ENCODE measurements at regions not wholly inside any gene's neighbourhood (a gene's known extent, or its start where the extent isn't known, plus 50 kb on each side); places are given as distances from the start of the nearest gene placed in this dataset.
"Not testable (repeated sequence)": the region's sequence is repeated elsewhere in the genome, so short reads cannot be mapped to it uniquely, and the experiment has no call there.

DNA sequence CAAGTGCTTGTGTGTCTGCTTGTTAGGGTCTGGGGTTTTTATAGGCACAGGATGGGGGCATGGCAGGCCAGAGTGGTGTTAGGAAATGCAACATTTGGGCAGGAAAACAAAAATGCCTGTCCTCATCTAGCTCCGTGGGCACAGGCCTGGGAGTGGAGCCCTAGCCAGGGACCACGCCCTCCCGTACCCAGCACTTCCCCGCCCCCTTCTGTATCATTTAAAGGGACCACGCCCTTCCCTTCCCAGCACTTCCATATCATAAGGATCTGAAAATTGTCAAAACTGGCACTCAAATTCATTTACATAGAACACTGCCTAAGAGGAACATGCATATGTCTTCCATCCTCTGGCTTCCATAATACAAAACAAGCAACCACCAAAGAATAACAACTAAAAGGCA, 185.8 kb downstream of the B3GLCT start:
- Histone ChIP-seq H3K9me3 (no peaks in the 10 kb centered on the region), H3K36me3 (no peaks in the 10 kb centered on the region), H3K27ac (no peak overlapping the region), H3K4me1 (no peaks in the 10 kb centered on the region), H3K4me3 (no peak overlapping the region), H3K27me3 (no peaks in the 10 kb centered on the region)
- no peak for TF ChIP-seq POLR2A (IDR thresholded peaks at IDR 0.05)
- TF ChIP-seq, protein P1, sequence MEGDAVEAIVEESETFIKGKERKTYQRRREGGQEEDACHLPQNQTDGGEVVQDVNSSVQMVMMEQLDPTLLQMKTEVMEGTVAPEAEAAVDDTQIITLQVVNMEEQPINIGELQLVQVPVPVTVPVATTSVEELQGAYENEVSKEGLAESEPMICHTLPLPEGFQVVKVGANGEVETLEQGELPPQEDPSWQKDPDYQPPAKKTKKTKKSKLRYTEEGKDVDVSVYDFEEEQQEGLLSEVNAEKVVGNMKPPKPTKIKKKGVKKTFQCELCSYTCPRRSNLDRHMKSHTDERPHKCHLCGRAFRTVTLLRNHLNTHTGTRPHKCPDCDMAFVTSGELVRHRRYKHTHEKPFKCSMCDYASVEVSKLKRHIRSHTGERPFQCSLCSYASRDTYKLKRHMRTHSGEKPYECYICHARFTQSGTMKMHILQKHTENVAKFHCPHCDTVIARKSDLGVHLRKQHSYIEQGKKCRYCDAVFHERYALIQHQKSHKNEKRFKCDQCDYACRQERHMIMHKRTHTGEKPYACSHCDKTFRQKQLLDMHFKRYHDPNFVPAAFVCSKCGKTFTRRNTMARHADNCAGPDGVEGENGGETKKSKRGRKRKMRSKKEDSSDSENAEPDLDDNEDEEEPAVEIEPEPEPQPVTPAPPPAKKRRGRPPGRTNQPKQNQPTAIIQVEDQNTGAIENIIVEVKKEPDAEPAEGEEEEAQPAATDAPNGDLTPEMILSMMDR (IDR thresholded peaks at IDR 0.05), result no peak
- no peak for TF ChIP-seq POLR2AphosphoS5 (IDR thresholded peaks at IDR 0.05; ENCODE audit: insufficient read depth in 1 of 2, low read depth in 1 of 2)
- no peak for DNase-seq (ENCODE audit: extremely low spot score in 2 of 2)
- intact Hi-C loops (cut with DNase I), result no loop called here

DNA sequence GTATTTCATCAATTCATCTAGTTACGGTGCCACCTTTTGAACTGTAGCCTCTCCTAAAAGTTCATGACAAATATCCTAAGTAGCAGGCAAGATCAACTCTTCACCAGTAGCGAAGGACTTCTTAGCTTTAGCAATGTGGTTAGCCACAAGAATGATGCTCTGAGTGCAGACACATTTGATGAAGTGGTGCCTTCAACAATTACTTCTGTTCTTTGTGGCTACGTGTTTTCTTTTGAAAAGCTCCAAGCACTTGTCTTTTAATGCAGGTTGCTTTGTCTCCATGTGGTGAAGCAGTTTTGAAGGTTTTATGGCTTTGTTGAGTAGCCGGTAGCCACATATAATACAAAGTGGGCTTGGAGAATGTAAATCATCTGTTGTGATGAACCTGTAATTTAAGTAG, 194.7 kb downstream of the B3GLCT start:
- Histone ChIP-seq H3K27me3 (no peaks in the 10 kb centered on the region), H3K9me3 (no peaks in the 10 kb centered on the region), H3K36me3 (no peaks in the 10 kb centered on the region), H3K4me3 (no peak overlapping the region), H3K4me1 (no peaks in the 10 kb centered on the region), H3K27ac (no peak overlapping the region)
- DNase-seq (ENCODE audit: extremely low spot score in 2 of 2), result no peak
- intact Hi-C loops (cut with DNase I), result no loop called here
- TF ChIP-seq, protein P1 (IDR thresholded peaks at IDR 0.05), result no peak
- TF ChIP-seq POLR2A (IDR thresholded peaks at IDR 0.05) (no peak), POLR2AphosphoS5 (IDR thresholded peaks at IDR 0.05; ENCODE audit: insufficient read depth in 1 of 2, low read depth in 1 of 2) (no peak)

GRCh38 chr13:31395090-31395489, 195.3 kb downstream of the B3GLCT start:
- TF ChIP-seq POLR2AphosphoS5 (IDR thresholded peaks at IDR 0.05; ENCODE audit: insufficient read depth in 1 of 2, low read depth in 1 of 2), result no peak
- no peak for DNase-seq (ENCODE audit: extremely low spot score in 2 of 2)
- H3K36me3 ChIP-seq, result no peaks in the 10 kb centered on the region
- H3K4me3 ChIP-seq, result no peak overlapping the region
- H3K9me3 ChIP-seq, result no peaks in the 10 kb centered on the region
- H3K27ac ChIP-seq, result no peak overlapping the region
- no peaks in the 10 kb centered on the region for H3K4me1 ChIP-seq
- intact Hi-C loops (cut with DNase I), result no loop called here
- no peaks in the 10 kb centered on the region for H3K27me3 ChIP-seq

GRCh38 chr13:31399690-31400089, 199.9 kb downstream of the B3GLCT start:
- Histone ChIP-seq H3K27me3 (no peaks in the 10 kb centered on the region), H3K27ac (no peak overlapping the region), H3K36me3 (no peaks in the 10 kb centered on the region), H3K9me3 (no peaks in the 10 kb centered on the region), H3K4me1 (no peaks in the 10 kb centered on the region), H3K4me3 (no peak overlapping the region)
- TF ChIP-seq, protein P1 (IDR thresholded peaks at IDR 0.05), result no peak
- TF ChIP-seq POLR2AphosphoS5 (IDR thresholded peaks at IDR 0.05; ENCODE audit: insufficient read depth in 1 of 2, low read depth in 1 of 2), result no peak
- no peak for TF ChIP-seq POLR2A (IDR thresholded peaks at IDR 0.05)
- no peak for DNase-seq (ENCODE audit: extremely low spot score in 2 of 2)
- intact Hi-C loops (cut with DNase I), result no loop called here

- DNase-seq (ENCODE audit: extremely low spot score in 2 of 2); H3K27me3 ChIP-seq; H3K4me1 ChIP-seq; H3K36me3 ChIP-seq; H3K4me3 ChIP-seq; intact Hi-C loops (cut with DNase I); H3K27ac ChIP-seq; H3K9me3 ChIP-seq: not testable (repeated sequence)
These were observed 203.9 kb downstream of the B3GLCT start for GRCh38 chr13:31403711-31404110.

- TF ChIP-seq POLR2AphosphoS5 (IDR thresholded peaks at IDR 0.05; ENCODE audit: insufficient read depth in 1 of 2, low read depth in 1 of 2) (no peak), POLR2A (IDR thresholded peaks at IDR 0.05) (no peak)
- TF ChIP-seq, protein P1 (IDR thresholded peaks at IDR 0.05), result no peak
- Histone ChIP-seq H3K4me3 (no peak overlapping the region), H3K4me1 (no peaks in the 10 kb centered on the region), H3K27me3 (no peaks in the 10 kb centered on the region), H3K9me3 (no peaks in the 10 kb centered on the region), H3K27ac (no peak overlapping the region), H3K36me3 (no peaks in the 10 kb centered on the region)
- intact Hi-C loops (cut with DNase I), result no loop called here
- DNase-seq (ENCODE audit: extremely low spot score in 2 of 2), result no peak
These were observed 209.2 kb downstream of the B3GLCT start for GRCh38 chr13:31408927-31409326.
